Retinal pigment epithelial cell (primary cell): ENCODE measurements at regions not wholly inside any gene's neighbourhood (a gene's known extent, or its start where the extent isn't known, plus 50 kb on each side); places are given as distances from the start of the nearest gene placed in this dataset.

ENCODE experiments used
- DNase-seq: peaks from one replicate; pipeline ENCODE4 v3.0.0-alpha.2; 2010; ENCODE audit warnings: low read depth
- H3K4me3 ChIP-seq: 2 replicates; pipeline ENCODE4 v1.5.1; 2011; ENCODE audit warnings: mild to moderate bottlenecking, low read length, control low read depth, moderate library complexity
- TF ChIP-seq, protein P1 (sequence below): conservative IDR thresholded peaks from 2 replicates; pipeline ENCODE4 v1.5.1; 2011; ENCODE audit warnings: low read depth, low read length, control low read depth, inconsistent platforms

DNA sequence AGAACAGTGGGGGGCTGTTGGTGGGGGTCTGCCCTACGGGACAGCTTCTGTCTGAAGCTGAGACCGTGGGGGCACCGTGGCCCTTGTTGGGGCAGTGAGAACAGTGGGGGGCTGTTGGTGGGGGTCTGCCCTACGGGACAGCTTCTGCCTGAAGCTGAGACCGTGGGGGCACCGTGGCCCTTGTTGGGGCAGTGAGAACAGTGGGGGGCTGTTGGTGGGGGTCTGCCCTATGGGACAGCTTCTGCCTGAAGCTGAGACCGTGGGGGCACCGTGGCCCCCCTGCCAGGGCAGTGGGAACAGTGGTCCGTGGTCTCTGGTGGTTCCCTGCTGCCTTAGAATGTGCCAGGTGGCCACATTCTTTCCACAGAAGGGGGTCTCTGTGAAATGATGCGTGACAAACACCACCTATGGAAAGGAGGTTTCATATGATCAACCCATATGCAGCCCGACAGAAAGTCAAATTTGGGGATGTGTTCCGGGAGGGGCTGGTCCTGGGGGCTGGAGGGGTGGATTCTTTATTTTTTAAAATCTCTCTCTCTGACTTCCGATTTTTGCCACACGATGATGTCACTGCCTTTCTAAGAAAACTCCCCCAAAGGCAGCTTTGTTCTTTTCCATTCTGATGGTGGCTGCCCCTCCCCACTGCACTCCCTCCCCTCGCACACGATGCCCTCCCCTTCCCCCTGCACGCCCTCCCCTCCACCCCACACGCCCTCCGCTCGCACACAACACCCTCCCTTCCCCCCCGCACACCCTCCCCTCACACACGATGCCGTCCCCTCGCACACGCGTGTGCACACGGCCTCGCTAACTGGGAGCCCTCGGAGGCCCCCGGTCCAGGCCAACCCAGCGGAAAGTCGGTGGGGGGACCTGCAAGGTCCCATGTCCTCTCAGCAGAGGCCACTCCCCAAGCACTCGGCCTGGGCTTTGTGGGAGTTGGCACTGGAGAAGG, 1186.5 kb downstream of the BRD1 start:
- no peak for DNase-seq
- TF ChIP-seq, protein P1, sequence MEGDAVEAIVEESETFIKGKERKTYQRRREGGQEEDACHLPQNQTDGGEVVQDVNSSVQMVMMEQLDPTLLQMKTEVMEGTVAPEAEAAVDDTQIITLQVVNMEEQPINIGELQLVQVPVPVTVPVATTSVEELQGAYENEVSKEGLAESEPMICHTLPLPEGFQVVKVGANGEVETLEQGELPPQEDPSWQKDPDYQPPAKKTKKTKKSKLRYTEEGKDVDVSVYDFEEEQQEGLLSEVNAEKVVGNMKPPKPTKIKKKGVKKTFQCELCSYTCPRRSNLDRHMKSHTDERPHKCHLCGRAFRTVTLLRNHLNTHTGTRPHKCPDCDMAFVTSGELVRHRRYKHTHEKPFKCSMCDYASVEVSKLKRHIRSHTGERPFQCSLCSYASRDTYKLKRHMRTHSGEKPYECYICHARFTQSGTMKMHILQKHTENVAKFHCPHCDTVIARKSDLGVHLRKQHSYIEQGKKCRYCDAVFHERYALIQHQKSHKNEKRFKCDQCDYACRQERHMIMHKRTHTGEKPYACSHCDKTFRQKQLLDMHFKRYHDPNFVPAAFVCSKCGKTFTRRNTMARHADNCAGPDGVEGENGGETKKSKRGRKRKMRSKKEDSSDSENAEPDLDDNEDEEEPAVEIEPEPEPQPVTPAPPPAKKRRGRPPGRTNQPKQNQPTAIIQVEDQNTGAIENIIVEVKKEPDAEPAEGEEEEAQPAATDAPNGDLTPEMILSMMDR: no peak
- H3K4me3 ChIP-seq: no peak overlapping the region

DNA sequence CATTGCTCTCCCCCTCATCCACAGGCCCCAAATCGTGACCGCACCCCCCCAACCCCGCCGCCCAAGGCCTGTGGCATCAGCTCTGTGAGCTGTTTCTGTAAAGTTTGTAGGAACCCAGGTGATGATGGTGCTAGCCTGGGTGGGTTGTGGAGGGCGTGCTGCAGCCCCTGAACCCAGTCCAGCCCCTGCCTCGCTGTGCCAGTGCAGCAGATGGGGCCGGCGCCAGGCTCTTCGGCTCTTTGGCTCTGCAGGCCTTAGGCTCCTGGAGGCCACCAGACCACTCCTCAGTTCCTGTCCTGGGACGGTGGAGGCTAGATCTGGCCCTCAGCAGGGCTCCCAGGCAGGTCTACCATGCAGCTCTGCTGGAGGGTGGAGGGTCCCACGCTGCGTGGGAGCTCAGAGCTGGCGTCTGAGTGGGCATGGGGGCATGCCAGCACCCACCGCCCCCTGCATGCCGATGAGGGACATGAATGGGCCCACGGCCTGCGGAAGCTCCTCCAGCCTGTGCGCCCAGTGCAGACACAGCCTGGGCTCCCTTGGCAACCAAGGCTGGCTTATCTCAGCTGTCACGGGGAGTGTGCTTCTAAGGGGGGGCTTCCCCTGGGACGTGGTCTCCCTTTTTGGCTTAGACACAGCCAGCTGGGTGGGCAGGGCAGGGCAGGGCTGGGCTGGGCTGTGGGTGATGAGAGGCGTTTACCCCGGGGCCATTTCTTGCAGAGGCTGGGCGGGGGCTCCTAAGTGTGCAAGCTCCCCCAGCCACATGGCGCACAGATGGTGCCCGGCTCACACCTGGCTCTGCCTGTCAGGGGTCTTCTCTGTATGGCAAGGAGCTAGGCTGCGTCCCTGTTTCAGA, 1187.6 kb downstream of the BRD1 start:
- no peak for DNase-seq

DNA sequence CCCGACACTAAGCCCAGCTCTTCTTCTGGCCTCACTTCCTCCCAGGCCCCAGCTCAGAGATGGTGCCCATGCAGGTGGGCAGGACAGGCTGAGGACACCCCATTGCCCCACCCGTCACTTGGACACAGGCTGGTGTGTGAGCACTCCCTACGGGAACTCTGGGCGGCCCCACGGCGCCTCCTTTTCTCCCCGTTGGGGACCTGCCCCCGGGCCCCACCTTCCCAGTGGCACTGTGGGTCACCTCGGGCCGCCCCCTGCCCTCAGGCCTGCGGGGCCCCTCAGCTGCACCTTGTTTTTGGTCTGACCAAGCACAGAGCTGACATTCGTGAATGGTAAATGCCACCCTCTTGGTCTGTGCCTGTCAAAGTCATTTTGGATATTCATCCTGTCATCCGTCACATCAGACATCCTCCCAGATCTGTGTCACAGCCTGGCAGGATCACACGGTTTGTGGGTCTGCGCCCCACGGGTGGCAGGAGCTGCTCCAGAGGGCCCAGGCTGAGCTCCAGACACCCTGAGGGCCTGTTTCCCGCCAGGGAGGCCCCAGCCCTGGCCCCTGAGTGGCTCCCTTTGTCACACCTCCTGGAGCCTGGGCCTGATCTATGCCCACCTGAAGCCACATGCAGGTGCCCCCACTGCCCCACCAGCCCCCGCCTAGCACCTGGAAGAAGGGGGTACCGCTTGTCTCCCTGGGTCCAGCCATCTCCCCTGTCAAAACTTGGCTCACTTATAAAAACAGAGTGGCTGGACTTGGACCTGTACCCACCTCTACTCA, 1188.5 kb downstream of the BRD1 start:
- no peak for DNase-seq
- TF ChIP-seq, protein P1: no peak
- no peak overlapping the region for H3K4me3 ChIP-seq

More for the DNA sequence above, 1187.6 kb downstream of the BRD1 start:
- TF ChIP-seq, protein P1: no peak
- no peak overlapping the region for H3K4me3 ChIP-seq

DNA sequence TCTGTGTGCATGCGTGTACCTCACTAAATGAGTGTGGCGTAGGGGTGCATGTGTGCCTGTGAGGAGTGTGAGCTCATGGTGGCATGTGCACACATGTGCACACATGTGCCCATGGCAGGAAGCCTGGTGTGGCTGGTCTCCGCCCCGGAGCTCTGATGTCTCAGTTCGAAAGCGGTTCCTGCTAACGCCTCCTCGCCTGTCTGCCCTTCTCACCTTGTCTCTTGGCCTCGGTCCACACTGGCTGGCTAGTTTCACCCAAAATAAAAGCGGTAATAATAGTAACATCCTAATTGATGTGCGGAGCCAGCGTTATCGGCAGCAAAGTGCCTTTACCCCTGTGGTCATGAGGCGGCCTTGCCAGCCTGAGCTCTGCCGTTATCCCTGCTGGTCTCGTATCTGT, 1190.4 kb downstream of the BRD1 start:
- no peak for DNase-seq
- H3K4me3 ChIP-seq: no peak overlapping the region
- TF ChIP-seq, protein P1: no peak

DNA sequence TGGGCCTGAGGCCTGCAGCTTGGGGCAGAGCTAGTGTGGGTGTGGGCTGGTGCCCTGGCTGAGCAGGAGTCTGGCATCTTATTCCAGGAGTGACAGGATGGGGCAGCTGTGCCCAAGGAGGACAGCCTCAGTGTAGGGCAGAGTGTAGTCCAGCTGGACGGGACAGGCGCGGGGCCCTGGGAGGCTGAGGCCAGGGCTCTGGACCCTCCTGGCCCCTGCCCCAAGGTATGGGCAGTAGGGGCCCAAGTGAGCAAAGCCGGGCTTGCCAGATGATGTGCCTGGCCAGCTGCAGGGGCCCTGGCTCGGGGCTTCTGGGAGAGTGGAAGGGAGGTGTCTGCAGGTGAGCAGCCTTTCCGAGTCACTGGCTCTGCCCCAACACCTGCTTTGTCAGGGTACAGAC, 1190.9 kb downstream of the BRD1 start:
- TF ChIP-seq, protein P1: no peak
- no peak for DNase-seq
- H3K4me3 ChIP-seq: no peak overlapping the region

DNA sequence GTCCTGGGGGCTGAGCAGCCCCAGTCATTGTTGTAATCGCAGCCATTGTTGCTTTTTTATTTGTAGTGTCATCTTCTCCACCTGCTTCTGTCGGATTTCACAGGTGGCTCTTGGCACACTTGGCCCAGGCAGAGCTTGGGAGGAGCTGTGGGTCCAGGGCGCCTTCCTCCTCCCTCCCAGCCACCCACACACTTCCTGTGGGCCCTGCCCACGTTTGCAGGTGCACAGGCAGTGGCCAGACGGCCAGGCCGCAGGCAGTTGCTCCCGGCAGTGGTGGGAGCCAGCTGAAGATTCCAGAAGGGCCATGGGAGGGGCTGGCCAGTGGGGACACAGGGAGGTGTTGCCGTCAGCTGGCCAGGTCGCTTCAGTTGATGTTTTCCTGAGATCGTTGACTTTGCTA, 1191.9 kb downstream of the BRD1 start:
- no peak for DNase-seq

More for the DNA sequence above, 1191.9 kb downstream of the BRD1 start:
- TF ChIP-seq, protein P1: no peak
- H3K4me3 ChIP-seq: no peak overlapping the region
